K562 (cell line): ENCODE measurements at regions not wholly inside any gene's neighbourhood (a gene's known extent, or its start where the extent isn't known, plus 50 kb on each side); places are given as distances from the start of the nearest gene placed in this dataset.

Experiments used
- ATAC-seq: fragments of 200-7000 bp; cut with Tn5 transposase; 3 replicates; pipeline ENCODE4 v1.9.1; 2020; ENCODE audit warnings: moderate library complexity
- BruUV-seq: library from RNA; stranded (reverse); fragments of 400-500 nt; replicated peaks from 2 replicates; lab custom pipeline; 2021; lab: Mats Ljungman, UMichigan
- CTCF ChIA-PET: fragments of 300-600 bp; formaldehyde crosslinking; extraction: SDS; loops from one replicate; lab custom pipeline; 2021; ENCODE audit warnings: low intra/inter-chr PET ratio; lab: Yijun Ruan, JAX
- POLR2A ChIA-PET: fragments of 300-600, 350-650 bp; sonication (Branson Sonifier 250); formaldehyde crosslinking; extraction: SDS; loops from one replicate; lab custom pipeline; 2021; ENCODE audit warnings: antibody characterized with exemption, inconsistent platforms; lab: Yijun Ruan, JAX
- DNase-seq, 4 experiments: peaks; one replicate each; pipeline versions ENCODE4 v3.0.0 to v3.0.0-alpha.2; 2011 to 2018; ENCODE audit warnings: low spot score in 3 of 4, mixed read lengths in 3 of 4; ENCODE audit errors: extremely low read depth in 1 of 4
- FAIRE-seq: peaks from 2 replicates; lab custom pipeline; 2011; peaks lifted over from hg19 to GRCh38; lab: Jason Lieb, UNC
- H2AFZ ChIP-seq: 2 replicates; pipeline ENCODE4 v1.6.0; 2011; ENCODE audit warnings: low read depth, low read length, control low read depth, inconsistent platforms
- H3K27ac ChIP-seq: fragments of 200-600 bp; 3 replicates; pipeline ENCODE4 v1.8.0; 2011; ENCODE audit warnings: low read depth, mild to moderate bottlenecking, control low read depth, inconsistent platforms, low read length, moderate library complexity, mixed read lengths; ENCODE audit errors: extremely low read depth
- H3K27me3 ChIP-seq, 2 experiments: fragments of 300-600 bp in 1 of 2; 2 replicates in 1 of 2; 3 replicates in 1 of 2; pipeline versions ENCODE4 v1.6.0 to v1.8.0; 2011; ENCODE audit warnings: inconsistent platforms in 2 of 2, low read length in 2 of 2, mild to moderate bottlenecking in 1 of 2, mixed read lengths in 1 of 2, moderate library complexity in 1 of 2; ENCODE audit not compliant: control insufficient read depth in 2 of 2, insufficient read depth in 2 of 2
- H3K36me3 ChIP-seq: fragments of 300-600 bp; 3 replicates; pipeline ENCODE4 v1.8.0; 2011; ENCODE audit warnings: mild to moderate bottlenecking, low read length, inconsistent platforms; ENCODE audit not compliant: control insufficient read depth, insufficient read depth
- H3K4me1 ChIP-seq, 2 experiments: fragments of 200-600 bp in 1 of 2; replicated peaks in 1 of 2; 2 replicates in 1 of 2; 3 replicates in 1 of 2; pipeline versions ENCODE4 v1.5.1 to v1.8.0; 2011; ENCODE audit warnings: inconsistent platforms in 2 of 2, low read length in 2 of 2, mild to moderate bottlenecking in 1 of 2, mixed read lengths in 1 of 2, moderate library complexity in 1 of 2; ENCODE audit not compliant: control insufficient read depth in 2 of 2, insufficient read depth in 2 of 2
- H3K4me2 ChIP-seq: 2 replicates; pipeline ENCODE4 v1.6.1; 2011; ENCODE audit warnings: low read length, control low read depth, inconsistent platforms, mixed read lengths; ENCODE audit not compliant: insufficient read depth
- H3K4me3 ChIP-seq: fragments of 200-600 bp; sonication (generic), shearing (Covaris generic); 2 replicates; pipeline ENCODE4 v1.5.1; 2016; ENCODE audit warnings: control low read depth, inconsistent platforms
- H3K79me2 ChIP-seq: fragments of 200-600 bp; 3 replicates; pipeline ENCODE4 v1.8.0; 2011; ENCODE audit warnings: low read length, inconsistent platforms; ENCODE audit not compliant: control insufficient read depth, insufficient read depth
- H3K9ac ChIP-seq, 2 experiments: 2 replicates each; pipeline versions ENCODE4 v1.6.0 to v1.6.1; 2011; ENCODE audit warnings: low read depth in 2 of 2, low read length in 2 of 2, control low read depth in 1 of 2, inconsistent platforms in 1 of 2, mild to moderate bottlenecking in 1 of 2, mixed read lengths in 1 of 2; ENCODE audit not compliant: insufficient read depth in 1 of 2
- H3K9me1 ChIP-seq: one replicate; pipeline ENCODE4 v1.6.0; 2011; ENCODE audit warnings: inconsistent platforms, mild to moderate bottlenecking, low read length, moderate library complexity; ENCODE audit not compliant: control insufficient read depth, insufficient read depth
- H3K9me3 ChIP-seq: replicated peaks from 2 replicates; pipeline ENCODE4 v1.5.1; 2011; ENCODE audit warnings: low read depth, low read length, inconsistent platforms; ENCODE audit not compliant: control insufficient read depth, insufficient read depth
- H4K20me1 ChIP-seq: replicated peaks from 2 replicates; pipeline ENCODE4 v1.6.1; 2011; ENCODE audit warnings: low read length, inconsistent platforms, mixed read lengths; ENCODE audit not compliant: control insufficient read depth, insufficient read depth
- COPS2 ChIP-seq: fragments of 450-650 bp; conservative IDR thresholded peaks from 2 replicates; pipeline ENCODE4 v1.6.1; 2016; ENCODE audit warnings: mild to moderate bottlenecking, moderate library complexity
- ESRRB ChIP-seq: fragments of 250-450 bp; sonication (Bioruptor Pico); IDR thresholded peaks from 2 replicates; pipeline ENCODE4 v1.5.0; 2020; ENCODE audit warnings: mild to moderate bottlenecking, moderate library complexity, borderline replicate concordance
- FOXA3 ChIP-seq, 2 experiments: fragments of 450-650 bp in 1 of 2; sonication (generic) in 1 of 2; formaldehyde crosslinking; IDR thresholded peaks in 1 of 2; conservative IDR thresholded peaks in 1 of 2; 2 replicates each; pipeline versions ENCODE4 v1.4.0 to v1.8.0; 2020 to 2022; ENCODE audit warnings: mild to moderate bottlenecking in 2 of 2, missing genetic modification reagents in 1 of 2
- KDM1A ChIP-seq, 2 experiments: fragments of 450-650 bp; IDR thresholded peaks; 2 replicates each; pipeline ENCODE4 v1.6.1; 2016; ENCODE audit warnings: mild to moderate bottlenecking in 2 of 2
- TARDBP ChIP-seq: fragments of 450-650 bp; IDR thresholded peaks from 2 replicates; pipeline ENCODE4 v1.6.1; 2016
- WGBS: fragments of 100-300 bp; shearing (Covaris generic); methylation state at CpG from one replicate; pipeline ENCODE4 v1.1.6; 2016; ENCODE audit warnings: low coverage, mixed read lengths; ENCODE audit not compliant: insufficient coverage; ENCODE audit errors: missing lambda C conversion rate; 5-methylcytosine and 5-hydroxymethylcytosine counted together
- in situ Hi-C: fragments of 300-500 bp; cut with MboI; formaldehyde crosslinking; loops from 4 replicates; pipeline ENCODE4 v1.15.0; 2018; ENCODE audit warnings: inconsistent platforms, mixed read lengths
- intact Hi-C: fragments of 100-400 bp; cut with micrococcal nuclease; formaldehyde crosslinking; loops from 2 replicates; pipeline ENCODE4 v1.14.2; 2022
- TF ChIP-seq, protein P1 (sequence below): sonication (generic); formaldehyde crosslinking; IDR thresholded peaks from 2 replicates; pipeline ENCODE4 v1.8.0; 2022; ENCODE audit warnings: missing genetic modification reagents, mild to moderate bottlenecking, borderline replicate concordance
- TF ChIP-seq, protein P2 (sequence below): fragments of 450-650 bp; IDR thresholded peaks from 2 replicates; pipeline ENCODE4 v1.6.1; 2016
- TF ChIP-seq, protein P3 (sequence below): fragments of 250-450 bp; sonication (Bioruptor Pico); IDR thresholded peaks from 2 replicates; pipeline ENCODE4 v1.5.0; 2021; ENCODE audit warnings: mild to moderate bottlenecking, moderate library complexity
- TF ChIP-seq, protein P4 (sequence below), 2 experiments: IDR thresholded peaks in 1 of 2; conservative IDR thresholded peaks in 1 of 2; 2 replicates each; pipeline ENCODE4 v1.6.1; 2016; ENCODE audit warnings: low read depth in 2 of 2, mild to moderate bottlenecking in 1 of 2, missing compliant biosample characterization in 1 of 2, missing genetic modification characterization in 1 of 2, moderate library complexity in 1 of 2

DNA sequence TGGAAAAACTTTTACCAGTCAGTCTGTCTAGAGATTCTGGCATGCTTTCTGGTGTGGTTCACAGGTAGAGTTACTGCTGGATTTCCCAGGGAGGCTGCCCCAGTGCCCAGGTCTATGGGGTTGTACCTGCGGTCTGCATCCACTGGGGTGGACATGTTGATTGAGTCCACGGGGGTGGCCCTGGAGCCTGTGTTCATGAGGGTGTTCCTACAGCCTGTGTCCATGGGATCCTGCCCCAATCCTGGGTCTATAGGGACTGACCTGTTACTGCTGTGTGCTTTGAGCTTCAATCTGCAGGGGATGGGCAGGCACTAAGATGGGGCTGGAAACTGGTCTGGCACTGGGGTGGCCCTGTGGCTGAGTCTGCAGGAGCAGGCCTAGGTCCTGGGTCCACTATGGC is 54.5 kb upstream of the PRPS1L1 start:
- intact Hi-C loops = no loop called here
- no peak for ATAC-seq
- Histone ChIP-seq H2AFZ (no peak overlapping the region), H3K4me3 (no peak overlapping the region), H3K36me3 (no peaks in the 10 kb centered on the region), H4K20me1 (0 out of 2 replicates have a peak, but pooled peaks cover 2% of the 10 kb centered on the region), H3K9me3 (no peaks in the 10 kb centered on the region; the same call in 1 of the 2 replicates), H3K9ac (no peak overlapping the region; a peak in 1 of 4 replicates), H3K27me3 (peaks cover 3% of the 10 kb centered on the region in 2 experiments; a peak in 4 of 5 replicates), H3K9me1 (no peaks in the 10 kb centered on the region), H3K4me1 (peaks cover 1 to 12% of the 10 kb centered on the region in 2 experiments; a peak in 3 of 5 replicates), H3K4me2 (no peak overlapping the region), H3K27ac (no peak overlapping the region), H3K79me2 (no peaks in the 10 kb centered on the region)
- FAIRE-seq = no peak
- TF ChIP-seq, protein P1, sequence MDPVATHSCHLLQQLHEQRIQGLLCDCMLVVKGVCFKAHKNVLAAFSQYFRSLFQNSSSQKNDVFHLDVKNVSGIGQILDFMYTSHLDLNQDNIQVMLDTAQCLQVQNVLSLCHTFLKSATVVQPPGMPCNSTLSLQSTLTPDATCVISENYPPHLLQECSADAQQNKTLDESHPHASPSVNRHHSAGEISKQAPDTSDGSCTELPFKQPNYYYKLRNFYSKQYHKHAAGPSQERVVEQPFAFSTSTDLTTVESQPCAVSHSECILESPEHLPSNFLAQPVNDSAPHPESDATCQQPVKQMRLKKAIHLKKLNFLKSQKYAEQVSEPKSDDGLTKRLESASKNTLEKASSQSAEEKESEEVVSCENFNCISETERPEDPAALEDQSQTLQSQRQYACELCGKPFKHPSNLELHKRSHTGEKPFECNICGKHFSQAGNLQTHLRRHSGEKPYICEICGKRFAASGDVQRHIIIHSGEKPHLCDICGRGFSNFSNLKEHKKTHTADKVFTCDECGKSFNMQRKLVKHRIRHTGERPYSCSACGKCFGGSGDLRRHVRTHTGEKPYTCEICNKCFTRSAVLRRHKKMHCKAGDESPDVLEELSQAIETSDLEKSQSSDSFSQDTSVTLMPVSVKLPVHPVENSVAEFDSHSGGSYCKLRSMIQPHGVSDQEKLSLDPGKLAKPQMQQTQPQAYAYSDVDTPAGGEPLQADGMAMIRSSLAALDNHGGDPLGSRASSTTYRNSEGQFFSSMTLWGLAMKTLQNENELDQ (CRISPR knock-in tag) = no peak
- no peak for TF ChIP-seq ESRRB
- TF ChIP-seq, protein P2, sequence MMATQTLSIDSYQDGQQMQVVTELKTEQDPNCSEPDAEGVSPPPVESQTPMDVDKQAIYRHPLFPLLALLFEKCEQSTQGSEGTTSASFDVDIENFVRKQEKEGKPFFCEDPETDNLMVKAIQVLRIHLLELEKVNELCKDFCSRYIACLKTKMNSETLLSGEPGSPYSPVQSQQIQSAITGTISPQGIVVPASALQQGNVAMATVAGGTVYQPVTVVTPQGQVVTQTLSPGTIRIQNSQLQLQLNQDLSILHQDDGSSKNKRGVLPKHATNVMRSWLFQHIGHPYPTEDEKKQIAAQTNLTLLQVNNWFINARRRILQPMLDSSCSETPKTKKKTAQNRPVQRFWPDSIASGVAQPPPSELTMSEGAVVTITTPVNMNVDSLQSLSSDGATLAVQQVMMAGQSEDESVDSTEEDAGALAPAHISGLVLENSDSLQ = no peak
- TF ChIP-seq, protein P3, sequence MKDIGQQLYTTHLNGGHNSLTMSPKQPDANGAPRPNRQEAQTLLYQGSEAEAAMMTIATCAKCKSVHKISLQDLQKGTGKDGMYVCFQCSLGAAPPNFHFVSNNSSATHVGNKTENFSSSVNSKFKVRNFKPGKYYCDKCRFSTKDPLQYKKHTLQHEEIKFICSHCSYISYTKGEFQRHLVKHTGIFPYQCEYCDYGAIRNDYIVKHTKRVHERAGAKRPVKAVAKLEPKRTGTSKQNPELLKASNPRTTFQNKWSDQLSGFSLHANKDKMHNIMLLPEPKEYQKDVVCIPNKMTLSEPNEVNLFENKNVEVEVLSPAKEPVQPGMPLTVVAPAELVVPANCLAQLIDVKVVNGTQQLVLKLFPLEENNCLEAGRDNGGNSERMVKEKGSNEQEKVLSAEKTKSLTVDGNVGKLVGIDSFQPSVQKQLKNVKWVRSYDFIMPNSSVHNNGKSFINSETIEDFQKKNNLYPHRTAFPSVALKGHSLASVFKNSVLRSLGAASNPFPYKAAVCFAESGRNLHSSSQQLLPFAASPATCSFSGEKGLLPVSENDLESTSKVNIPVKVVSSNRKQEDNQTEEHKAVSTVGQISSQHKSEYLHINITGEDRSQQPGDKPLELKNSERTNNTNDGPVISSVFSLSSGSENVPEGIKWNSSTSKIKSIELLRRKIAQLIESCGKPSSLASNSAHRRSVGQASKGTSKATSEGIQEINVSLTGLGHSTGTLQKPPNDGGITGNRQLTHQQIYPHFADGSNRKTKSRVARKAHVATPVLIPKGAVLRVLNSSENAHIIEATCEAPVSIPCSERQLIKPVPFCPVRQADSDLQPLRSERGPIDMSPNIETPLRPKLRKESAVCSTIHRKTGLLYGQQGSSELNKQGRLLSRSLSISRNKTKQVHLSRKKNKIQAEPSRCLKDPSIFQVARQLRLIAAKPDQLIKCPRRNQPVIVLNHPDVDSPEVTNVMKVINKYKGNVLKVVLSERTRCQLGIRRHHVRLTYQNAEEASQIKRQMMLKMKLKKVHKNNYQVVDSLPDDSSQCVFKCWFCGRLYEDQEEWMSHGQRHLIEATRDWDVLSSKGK (CRISPR knock-in tag) = no peak
- TF ChIP-seq, protein P4, sequence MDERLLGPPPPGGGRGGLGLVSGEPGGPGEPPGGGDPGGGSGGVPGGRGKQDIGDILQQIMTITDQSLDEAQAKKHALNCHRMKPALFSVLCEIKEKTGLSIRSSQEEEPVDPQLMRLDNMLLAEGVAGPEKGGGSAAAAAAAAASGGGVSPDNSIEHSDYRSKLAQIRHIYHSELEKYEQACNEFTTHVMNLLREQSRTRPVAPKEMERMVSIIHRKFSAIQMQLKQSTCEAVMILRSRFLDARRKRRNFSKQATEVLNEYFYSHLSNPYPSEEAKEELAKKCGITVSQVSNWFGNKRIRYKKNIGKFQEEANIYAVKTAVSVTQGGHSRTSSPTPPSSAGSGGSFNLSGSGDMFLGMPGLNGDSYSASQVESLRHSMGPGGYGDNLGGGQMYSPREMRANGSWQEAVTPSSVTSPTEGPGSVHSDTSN (CRISPR knock-in tag; IDR thresholded peaks at IDR 0.05; ENCODE audit: low read depth) = no peak
- TF ChIP-seq, protein P4 (tag; conservative IDR thresholded peaks at IDR 0.05; ENCODE audit: low read depth) = no peak
- TF ChIP-seq COPS2 = no peak
- no peak for TF ChIP-seq TARDBP
- no peak for TF ChIP-seq FOXA3 (CRISPR knock-in tag; conservative IDR thresholded peaks at IDR 0.05 in 1 of 2, IDR thresholded peaks at IDR 0.05 in 1 of 2)
- TF ChIP-seq KDM1A (IDR thresholded peaks at IDR 0.05) = no peak
- CTCF ChIA-PET = no interaction called here
- WGBS = 11% methylated on average over 2 of the region's 2 CpGs
- BruUV-seq = no TSS peak
- POLR2A ChIA-PET = no interaction called here
- in situ Hi-C loops = no loop called here
- no peak for DNase-seq
